OCI-LY3 (cell line): ENCODE measurements at regions not wholly inside any gene's neighbourhood (a gene's known extent, or its start where the extent isn't known, plus 50 kb on each side); places are given as distances from the start of the nearest gene placed in this dataset.

Experiments used
- H2AFZ ChIP-seq: fragments of 200-600, 300-600 bp; shearing (Covaris generic); 2 replicates; pipeline ENCODE4 v1.6.0; 2014; ENCODE audit warnings: antibody characterized with exemption, low read depth, low read length
- H3K27ac ChIP-seq: fragments of 200-600, 300-600 bp; sonication (generic); 2 replicates; pipeline ENCODE4 v1.5.1; 2014; ENCODE audit warnings: mild to moderate bottlenecking, low read length, moderate library complexity, mixed read lengths
- H3K27me3 ChIP-seq: fragments of 200-600, 300-600 bp; sonication (generic); 2 replicates; pipeline ENCODE4 v1.6.1; 2014; ENCODE audit warnings: low read depth, low read length, mixed read lengths
- H3K36me3 ChIP-seq: fragments of 200-600, 300-600 bp; sonication (generic); replicated peaks from 2 replicates; pipeline ENCODE3; 2014; ENCODE audit warnings: low read depth, low read length, mixed read lengths
- H3K4me1 ChIP-seq: fragments of 300-600, 200-600 bp; sonication (generic); 2 replicates; pipeline ENCODE4 v1.6.1; 2014; ENCODE audit warnings: low read length, mixed read lengths
- H3K4me2 ChIP-seq: fragments of 200-600, 300-600 bp; sonication (generic); 2 replicates; pipeline ENCODE4 v1.6.1; 2014; ENCODE audit warnings: low read length, mixed read lengths
- H3K4me3 ChIP-seq: fragments of 300-600, 200-600 bp; sonication (generic); 2 replicates; pipeline ENCODE4 v1.5.1; 2014; ENCODE audit warnings: antibody characterized with exemption, mild to moderate bottlenecking, low read length, moderate library complexity
- H3K79me2 ChIP-seq: fragments of 300-600, 200-600 bp; shearing (Covaris generic); 2 replicates; pipeline ENCODE4 v1.6.1; 2014; ENCODE audit warnings: mild to moderate bottlenecking, low read length, mixed read lengths
- H3K9ac ChIP-seq: fragments of 300-600, 200-600 bp; shearing (Covaris generic); 2 replicates; pipeline ENCODE4 v1.6.0; 2014; ENCODE audit warnings: mild to moderate bottlenecking, low read length, moderate library complexity
- H3K9me3 ChIP-seq: fragments of 200-600, 300-600 bp; shearing (Covaris generic); 2 replicates; pipeline ENCODE4 v1.6.1; 2014; ENCODE audit warnings: low read length, mixed read lengths; ENCODE audit not compliant: insufficient read depth
- H4K20me1 ChIP-seq: fragments of 200-600, 300-600 bp; sonication (generic); 2 replicates; pipeline ENCODE4 v1.6.1; 2016; ENCODE audit warnings: low read length, mixed read lengths; ENCODE audit not compliant: insufficient read depth
- EZH2phosphoT487 ChIP-seq: fragments of 200-600 bp; shearing (Covaris generic); IDR thresholded peaks from 2 replicates; pipeline ENCODE4 v1.6.1; 2018; ENCODE audit warnings: antibody characterized with exemption, mixed run types, low read depth
- TF ChIP-seq, protein P1 (sequence below): fragments of 200-600, 300-600 bp; sonication (generic); IDR thresholded peaks from 2 replicates; pipeline ENCODE4 v1.5.1; 2014; ENCODE audit warnings: antibody characterized with exemption, low read length, low read depth

- H3K4me2 ChIP-seq: no peak overlapping the region
- H3K9me3 ChIP-seq: no peaks in the 10 kb centered on the region
- no peak overlapping the region for H3K4me3 ChIP-seq
- no peaks in the 10 kb centered on the region for H3K79me2 ChIP-seq
- no peaks in the 10 kb centered on the region for H3K36me3 ChIP-seq
- H3K4me1 ChIP-seq: peaks cover 11% of the 10 kb centered on the region
- H3K27me3 ChIP-seq: peaks cover 4% of the 10 kb centered on the region; the same call in 1 of the 2 replicates
- no peak overlapping the region for H3K9ac ChIP-seq
- no peak overlapping the region for H2AFZ ChIP-seq
- no peaks in the 10 kb centered on the region for H4K20me1 ChIP-seq
- no peak for TF ChIP-seq EZH2phosphoT487
- TF ChIP-seq, protein P1, sequence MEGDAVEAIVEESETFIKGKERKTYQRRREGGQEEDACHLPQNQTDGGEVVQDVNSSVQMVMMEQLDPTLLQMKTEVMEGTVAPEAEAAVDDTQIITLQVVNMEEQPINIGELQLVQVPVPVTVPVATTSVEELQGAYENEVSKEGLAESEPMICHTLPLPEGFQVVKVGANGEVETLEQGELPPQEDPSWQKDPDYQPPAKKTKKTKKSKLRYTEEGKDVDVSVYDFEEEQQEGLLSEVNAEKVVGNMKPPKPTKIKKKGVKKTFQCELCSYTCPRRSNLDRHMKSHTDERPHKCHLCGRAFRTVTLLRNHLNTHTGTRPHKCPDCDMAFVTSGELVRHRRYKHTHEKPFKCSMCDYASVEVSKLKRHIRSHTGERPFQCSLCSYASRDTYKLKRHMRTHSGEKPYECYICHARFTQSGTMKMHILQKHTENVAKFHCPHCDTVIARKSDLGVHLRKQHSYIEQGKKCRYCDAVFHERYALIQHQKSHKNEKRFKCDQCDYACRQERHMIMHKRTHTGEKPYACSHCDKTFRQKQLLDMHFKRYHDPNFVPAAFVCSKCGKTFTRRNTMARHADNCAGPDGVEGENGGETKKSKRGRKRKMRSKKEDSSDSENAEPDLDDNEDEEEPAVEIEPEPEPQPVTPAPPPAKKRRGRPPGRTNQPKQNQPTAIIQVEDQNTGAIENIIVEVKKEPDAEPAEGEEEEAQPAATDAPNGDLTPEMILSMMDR: no peak
- H3K27ac ChIP-seq: no peak overlapping the region
Observed at GRCh38 chr5:148763996-148764395, 62.4 kb upstream of the ADRB2 start.

DNA sequence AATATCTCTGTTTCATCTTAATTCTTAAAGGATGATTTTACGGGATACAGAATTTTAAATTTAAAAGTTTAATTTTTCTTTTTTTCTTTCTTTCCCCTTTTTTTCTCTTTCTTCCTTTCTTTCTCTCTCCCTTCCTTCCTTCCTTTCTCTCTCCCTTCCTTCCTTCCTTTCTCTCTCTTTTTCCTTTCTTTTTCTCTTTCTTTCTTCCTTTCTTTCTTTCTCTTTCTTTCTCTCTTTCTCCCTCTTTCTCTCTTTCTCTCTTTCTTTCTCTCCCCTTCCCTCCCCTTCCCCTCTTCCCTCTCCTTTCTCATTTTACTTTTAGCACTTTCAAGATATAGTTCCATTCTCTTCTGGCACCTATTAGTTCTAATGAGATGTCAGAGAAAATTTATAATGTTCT, 61.4 kb upstream of the ADRB2 start:
- peaks cover 11% of the 10 kb centered on the region for H3K4me1 ChIP-seq
- TF ChIP-seq EZH2phosphoT487: no peak
- TF ChIP-seq, protein P1: no peak

GRCh38 chr5:148768806-148769415, 57.5 kb upstream of the ADRB2 start:
- Histone ChIP-seq H3K4me2 (no peak overlapping the region), H3K36me3 (no peaks in the 10 kb centered on the region), H3K4me1 (peaks cover 11% of the 10 kb centered on the region), H3K27me3 (peaks cover 23% of the 10 kb centered on the region), H2AFZ (no peak overlapping the region), H3K4me3 (no peak overlapping the region), H3K79me2 (no peaks in the 10 kb centered on the region), H4K20me1 (no peaks in the 10 kb centered on the region), H3K9me3 (no peaks in the 10 kb centered on the region), H3K9ac (no peak overlapping the region), H3K27ac (no peak overlapping the region)
- TF ChIP-seq, protein P1: no peak
- no peak for TF ChIP-seq EZH2phosphoT487

More for the DNA sequence above, 61.4 kb upstream of the ADRB2 start:
- Histone ChIP-seq H3K36me3 (no peaks in the 10 kb centered on the region), H3K79me2 (no peaks in the 10 kb centered on the region), H2AFZ (no peak overlapping the region), H3K9me3 (no peaks in the 10 kb centered on the region), H3K4me3 (no peak overlapping the region), H3K27ac (no peak overlapping the region), H3K27me3 (peaks cover 5% of the 10 kb centered on the region; the same call in 1 of the 2 replicates), H3K9ac (no peak overlapping the region), H4K20me1 (no peaks in the 10 kb centered on the region), H3K4me2 (no peak overlapping the region)

DNA sequence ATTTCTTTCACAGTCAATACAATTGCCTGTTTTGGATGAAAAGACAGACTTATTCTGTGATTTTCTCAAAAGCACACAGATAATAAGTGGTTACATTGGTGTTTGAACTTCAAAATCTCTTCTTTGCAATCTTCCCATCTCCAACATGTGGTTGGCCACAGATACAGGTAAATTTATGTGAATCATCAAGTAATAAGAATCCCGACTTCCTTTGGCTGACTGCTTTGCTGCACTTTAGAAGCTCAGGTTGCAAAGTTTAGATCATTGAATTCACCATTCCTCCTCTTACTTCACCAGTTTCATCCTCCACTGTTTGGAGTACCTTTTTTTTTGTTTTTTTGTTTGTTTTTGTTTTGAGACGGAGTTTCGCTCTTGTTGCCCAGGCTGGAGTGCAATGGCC, 56.5 kb upstream of the ADRB2 start:
- TF ChIP-seq EZH2phosphoT487: no peak
- TF ChIP-seq, protein P1: no peak
- H2AFZ ChIP-seq: no peak overlapping the region
- H3K36me3 ChIP-seq: no peaks in the 10 kb centered on the region
- no peak overlapping the region for H3K9ac ChIP-seq
- H3K27me3 ChIP-seq: peaks cover 32% of the 10 kb centered on the region
- no peaks in the 10 kb centered on the region for H3K9me3 ChIP-seq
- H3K4me3 ChIP-seq: no peak overlapping the region
- no peak overlapping the region for H3K27ac ChIP-seq
- no peaks in the 10 kb centered on the region for H3K79me2 ChIP-seq
- peaks cover 11% of the 10 kb centered on the region for H3K4me1 ChIP-seq
- no peaks in the 10 kb centered on the region for H4K20me1 ChIP-seq
- no peak overlapping the region for H3K4me2 ChIP-seq
